Progenitor cell of endocrine pancreas (in vitro differentiated cells): ENCODE measurements at regions not wholly inside any gene's neighbourhood (a gene's known extent, or its start where the extent isn't known, plus 50 kb on each side); places are given as distances from the start of the nearest gene placed in this dataset.

Experiments used
- DNase-seq: peaks from one replicate; pipeline ENCODE4 v3.0.0; 2021; ENCODE audit warnings: low spot score; ENCODE audit not compliant: unreplicated experiment
- H3K27ac Mint-ChIP-seq: 2 replicates; pipeline ENCODE4 v1.8.0; 2021; ENCODE audit warnings: mild to moderate bottlenecking, moderate library complexity, mixed read lengths
- H3K27me3 Mint-ChIP-seq: 2 replicates; pipeline ENCODE4 v1.8.0; 2021; ENCODE audit warnings: mixed read lengths
- H3K36me3 Mint-ChIP-seq: 2 replicates; pipeline ENCODE4 v1.8.0; 2022; ENCODE audit warnings: mixed read lengths; ENCODE audit not compliant: insufficient read depth
- H3K4me1 Mint-ChIP-seq: 2 replicates; pipeline ENCODE4 v1.8.0; 2021; ENCODE audit warnings: low read depth, mixed read lengths
- H3K4me3 Mint-ChIP-seq: 2 replicates; pipeline ENCODE4 v1.8.0; 2021; ENCODE audit warnings: low read depth, mild to moderate bottlenecking, moderate library complexity, mixed read lengths
- H3K9me3 Mint-ChIP-seq: 2 replicates; pipeline ENCODE4 v1.8.0; 2021; ENCODE audit warnings: low read depth, mixed read lengths
- CTCF ChIP-seq: fragments of 200-600 bp; sonication (generic); IDR thresholded peaks from one replicate; pipeline ENCODE4 v1.5.0; 2021; ENCODE audit warnings: antibody characterized with exemption, mild to moderate bottlenecking; ENCODE audit not compliant: unreplicated experiment

DNA sequence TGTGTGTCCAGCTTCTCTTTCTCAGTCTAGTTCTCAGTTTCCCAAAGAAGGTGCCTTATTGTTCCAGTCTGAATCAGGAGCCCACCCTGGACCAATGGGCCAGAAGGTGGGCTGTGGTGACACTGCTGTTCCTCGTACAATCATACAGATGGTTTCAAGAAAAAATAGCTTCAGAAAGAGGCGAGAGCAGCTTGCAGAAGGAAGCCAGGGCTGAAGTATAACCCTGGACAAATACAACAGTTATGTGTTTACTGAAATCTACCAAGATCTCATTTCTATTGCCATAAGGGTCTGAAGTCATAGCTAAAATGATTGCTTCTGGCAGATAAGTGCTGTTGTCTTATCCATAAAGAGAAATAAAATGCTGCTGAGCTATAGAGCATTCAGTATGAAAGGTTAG, 75.4 kb downstream of the PFDN4 start:
- Mint-ChIP-seq H3K4me3 (no peak overlapping the region), H3K27me3 (no peaks in the 10 kb centered on the region), H3K36me3 (no peaks in the 10 kb centered on the region), H3K4me1 (no peaks in the 10 kb centered on the region), H3K27ac (no peak overlapping the region), H3K9me3 (peaks cover 6% of the 10 kb centered on the region)
- DNase-seq, result no peak
- no peak for TF ChIP-seq CTCF

DNA sequence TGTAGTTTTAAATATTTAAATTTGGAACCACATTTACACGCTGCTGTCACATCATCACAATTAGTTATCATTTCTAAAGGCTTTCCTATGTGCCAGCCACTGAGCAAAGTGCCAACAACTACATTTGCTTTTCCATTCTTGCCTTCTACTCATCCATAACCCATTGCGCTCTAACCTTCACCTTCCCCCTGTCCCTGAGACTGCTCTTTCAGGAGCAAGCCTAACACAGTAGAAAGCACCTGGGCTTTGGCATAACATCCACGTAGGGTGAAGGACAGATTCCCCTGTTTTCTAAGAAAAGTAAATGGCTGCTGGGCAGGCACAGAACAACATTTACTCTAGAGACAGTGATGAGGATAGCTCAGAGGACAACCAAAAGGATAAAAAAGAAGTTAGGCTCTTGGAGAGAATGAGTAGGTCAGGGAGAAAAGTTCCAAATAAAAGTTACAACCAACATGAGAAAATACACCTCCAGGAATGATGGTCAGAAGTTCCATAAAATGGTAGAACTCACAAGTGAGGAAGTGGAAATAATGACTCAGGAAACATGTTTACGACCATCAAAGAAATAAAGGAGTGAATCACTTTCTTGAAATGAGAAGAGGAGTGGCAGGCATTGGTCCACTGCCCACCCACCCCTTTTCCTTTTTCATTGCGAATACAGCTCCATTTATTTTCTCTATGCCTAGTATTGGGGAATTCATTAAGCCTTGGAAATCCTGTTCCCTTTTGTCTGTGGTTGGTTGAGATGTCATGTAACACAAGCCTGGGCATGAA, 77.2 kb downstream of the PFDN4 start:
- no peaks in the 10 kb centered on the region for H3K4me1 Mint-ChIP-seq
- no peak overlapping the region for H3K4me3 Mint-ChIP-seq
- no peak for TF ChIP-seq CTCF
- no peak overlapping the region for H3K27ac Mint-ChIP-seq
- peaks cover 6% of the 10 kb centered on the region for H3K9me3 Mint-ChIP-seq
- H3K36me3 Mint-ChIP-seq, result no peaks in the 10 kb centered on the region
- no peak for DNase-seq
- no peaks in the 10 kb centered on the region for H3K27me3 Mint-ChIP-seq

- DNase-seq, result no peak
- H3K27me3 Mint-ChIP-seq, result no peaks in the 10 kb centered on the region
- peaks cover 1% of the 10 kb centered on the region for H3K9me3 Mint-ChIP-seq
- H3K4me1 Mint-ChIP-seq, result no peaks in the 10 kb centered on the region
- TF ChIP-seq CTCF, result no peak
- H3K27ac Mint-ChIP-seq, result no peak overlapping the region
- no peaks in the 10 kb centered on the region for H3K36me3 Mint-ChIP-seq
- no peak overlapping the region for H3K4me3 Mint-ChIP-seq
Measured at GRCh38 chr20:54290636-54291035, 82.7 kb downstream of the PFDN4 start.

- Mint-ChIP-seq H3K27ac (no peak overlapping the region), H3K9me3 (no peaks in the 10 kb centered on the region), H3K4me3 (no peak overlapping the region), H3K36me3 (no peaks in the 10 kb centered on the region), H3K27me3 (no peaks in the 10 kb centered on the region), H3K4me1 (no peaks in the 10 kb centered on the region)
- DNase-seq, result no peak
- no peak for TF ChIP-seq CTCF
Measured at GRCh38 chr20:54291339-54292010, 83.6 kb downstream of the PFDN4 start.

DNA sequence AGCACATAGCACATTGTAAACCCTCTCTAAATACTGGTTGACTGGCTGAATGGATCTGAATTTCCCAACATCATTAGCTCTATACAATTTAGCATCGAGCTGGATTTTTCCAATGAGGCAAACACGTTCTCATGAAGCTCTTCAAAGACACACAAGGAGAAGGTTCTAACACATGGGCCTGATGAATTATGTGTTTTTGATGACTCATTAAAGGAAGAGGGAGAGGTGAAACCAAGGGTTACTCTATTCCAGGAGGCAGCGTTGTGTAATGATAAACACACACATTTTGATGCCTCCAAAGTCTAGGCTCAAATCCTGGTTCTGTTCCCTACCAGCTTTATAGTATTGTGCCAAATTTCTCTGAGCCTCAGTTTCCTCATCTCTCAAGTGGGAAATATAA, 84.3 kb downstream of the PFDN4 start:
- no peak overlapping the region for H3K27ac Mint-ChIP-seq
- DNase-seq, result no peak
- H3K36me3 Mint-ChIP-seq, result no peaks in the 10 kb centered on the region
- H3K4me1 Mint-ChIP-seq, result no peaks in the 10 kb centered on the region
- TF ChIP-seq CTCF, result no peak
- no peaks in the 10 kb centered on the region for H3K27me3 Mint-ChIP-seq
- H3K9me3 Mint-ChIP-seq, result no peaks in the 10 kb centered on the region
- no peak overlapping the region for H3K4me3 Mint-ChIP-seq
